ENCODE measurements at regions not wholly inside any gene's neighbourhood (a gene's known extent, or its start where the extent isn't known, plus 50 kb on each side); places are given as distances from the start of the nearest gene placed in this dataset.

DNA sequence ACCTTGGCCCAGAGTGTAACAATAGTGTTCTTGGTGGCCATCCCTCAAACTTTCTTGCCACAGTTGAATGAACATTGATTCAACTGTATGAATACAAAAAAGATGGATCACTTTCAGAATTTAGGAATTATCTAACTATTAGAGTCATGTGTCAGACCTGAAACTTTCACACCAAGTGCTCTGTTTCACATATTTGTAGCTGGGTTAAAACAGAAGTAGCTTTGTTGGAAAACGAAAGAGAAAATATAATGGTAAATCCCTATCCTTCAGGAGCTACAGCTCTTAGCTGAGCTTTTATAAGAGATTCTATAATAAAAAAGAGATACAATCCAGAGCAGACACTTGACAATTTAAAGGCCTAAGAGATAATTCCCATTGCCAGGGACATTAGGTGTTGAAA, 719.3 kb downstream of the JRKL start:
- no peak for DNase-seq (ENCODE audit: low read depth)
- no peak overlapping the region for H3K4me3 ChIP-seq (ENCODE audit: low read depth, low read length)
- TF ChIP-seq, protein P1, sequence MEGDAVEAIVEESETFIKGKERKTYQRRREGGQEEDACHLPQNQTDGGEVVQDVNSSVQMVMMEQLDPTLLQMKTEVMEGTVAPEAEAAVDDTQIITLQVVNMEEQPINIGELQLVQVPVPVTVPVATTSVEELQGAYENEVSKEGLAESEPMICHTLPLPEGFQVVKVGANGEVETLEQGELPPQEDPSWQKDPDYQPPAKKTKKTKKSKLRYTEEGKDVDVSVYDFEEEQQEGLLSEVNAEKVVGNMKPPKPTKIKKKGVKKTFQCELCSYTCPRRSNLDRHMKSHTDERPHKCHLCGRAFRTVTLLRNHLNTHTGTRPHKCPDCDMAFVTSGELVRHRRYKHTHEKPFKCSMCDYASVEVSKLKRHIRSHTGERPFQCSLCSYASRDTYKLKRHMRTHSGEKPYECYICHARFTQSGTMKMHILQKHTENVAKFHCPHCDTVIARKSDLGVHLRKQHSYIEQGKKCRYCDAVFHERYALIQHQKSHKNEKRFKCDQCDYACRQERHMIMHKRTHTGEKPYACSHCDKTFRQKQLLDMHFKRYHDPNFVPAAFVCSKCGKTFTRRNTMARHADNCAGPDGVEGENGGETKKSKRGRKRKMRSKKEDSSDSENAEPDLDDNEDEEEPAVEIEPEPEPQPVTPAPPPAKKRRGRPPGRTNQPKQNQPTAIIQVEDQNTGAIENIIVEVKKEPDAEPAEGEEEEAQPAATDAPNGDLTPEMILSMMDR (IDR thresholded peaks at IDR 0.05; ENCODE audit: control insufficient read depth, extremely low read depth, insufficient read depth) = no peak

DNA sequence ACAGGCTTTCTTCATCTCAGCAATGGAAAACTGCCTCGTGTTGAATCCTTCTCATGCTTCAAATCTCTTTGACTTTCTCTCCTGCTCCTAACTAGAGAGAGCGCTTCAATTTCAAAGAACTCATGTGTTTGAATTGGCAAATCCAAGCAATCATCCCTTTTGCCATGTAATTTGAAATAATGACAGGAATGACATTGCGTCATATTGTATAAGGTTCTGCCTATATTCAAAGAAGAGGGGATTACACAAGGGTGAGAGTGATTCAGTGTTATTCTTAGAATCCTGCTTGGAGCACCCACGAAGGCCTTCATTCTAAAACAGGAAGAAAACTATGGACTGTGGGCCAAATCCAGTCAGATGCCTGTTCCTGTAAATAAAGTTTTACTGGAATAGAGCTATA, 720.6 kb downstream of the JRKL start:
- no peak for DNase-seq (ENCODE audit: low read depth)
- TF ChIP-seq, protein P1 (IDR thresholded peaks at IDR 0.05; ENCODE audit: control insufficient read depth, extremely low read depth, insufficient read depth) = no peak
- H3K4me3 ChIP-seq (ENCODE audit: low read depth, low read length) = no peak overlapping the region

DNA sequence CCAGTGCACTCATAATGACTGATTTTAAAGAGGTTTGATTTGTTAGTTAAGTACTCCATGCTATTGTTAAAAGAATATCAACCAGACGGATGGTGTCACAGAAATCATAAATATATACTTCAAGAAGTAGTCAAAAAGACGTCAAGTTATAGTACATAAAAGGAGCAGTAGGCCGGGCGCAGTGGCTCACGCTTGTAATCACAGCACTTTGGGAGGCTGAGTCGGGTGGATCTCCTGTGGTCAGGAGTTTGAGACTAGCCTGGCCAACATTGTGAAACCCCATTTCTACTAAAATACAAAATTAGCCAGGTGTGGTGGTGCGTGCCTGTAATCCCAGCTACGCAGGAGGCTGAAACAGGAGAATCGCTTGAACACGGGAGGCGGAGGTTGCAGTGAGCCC, 721.7 kb downstream of the JRKL start:
- TF ChIP-seq, protein P1 (IDR thresholded peaks at IDR 0.05; ENCODE audit: control insufficient read depth, extremely low read depth, insufficient read depth) = no peak
- no peak for DNase-seq (ENCODE audit: low read depth)

DNA sequence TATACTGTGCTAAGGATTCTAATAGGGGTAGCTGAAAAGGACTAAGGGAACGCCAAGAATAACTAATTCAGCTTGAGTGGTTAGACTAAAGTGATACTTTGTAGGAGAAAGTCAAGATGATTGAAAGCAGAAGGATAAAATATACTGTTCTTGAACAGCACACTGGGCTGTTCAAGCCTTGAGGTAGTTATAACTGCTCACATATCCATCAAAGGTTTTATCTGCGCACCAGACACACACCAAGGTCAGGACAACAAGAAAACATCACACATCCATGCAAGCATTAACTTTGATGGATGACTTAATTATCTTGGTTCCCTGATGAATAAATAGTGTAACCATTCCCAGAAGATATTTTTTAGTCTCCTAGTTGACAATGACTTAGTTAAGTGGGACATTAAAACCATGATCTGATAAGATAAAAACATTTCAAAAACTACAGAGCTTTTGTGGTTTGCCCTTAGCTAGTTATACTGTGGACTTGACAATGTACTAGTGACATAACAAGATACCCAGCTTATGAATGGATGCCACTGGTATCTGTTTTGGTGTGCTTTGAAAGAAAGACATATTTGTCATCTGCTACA, 728.9 kb downstream of the JRKL start:
- no peak for DNase-seq (ENCODE audit: low read depth)
- TF ChIP-seq, protein P1 (IDR thresholded peaks at IDR 0.05; ENCODE audit: control insufficient read depth, extremely low read depth, insufficient read depth) = no peak
- no peak overlapping the region for H3K4me3 ChIP-seq (ENCODE audit: low read depth, low read length)

More for the DNA sequence above, 721.7 kb downstream of the JRKL start:
- H3K4me3 ChIP-seq (ENCODE audit: low read depth, low read length) = no peak overlapping the region

DNA sequence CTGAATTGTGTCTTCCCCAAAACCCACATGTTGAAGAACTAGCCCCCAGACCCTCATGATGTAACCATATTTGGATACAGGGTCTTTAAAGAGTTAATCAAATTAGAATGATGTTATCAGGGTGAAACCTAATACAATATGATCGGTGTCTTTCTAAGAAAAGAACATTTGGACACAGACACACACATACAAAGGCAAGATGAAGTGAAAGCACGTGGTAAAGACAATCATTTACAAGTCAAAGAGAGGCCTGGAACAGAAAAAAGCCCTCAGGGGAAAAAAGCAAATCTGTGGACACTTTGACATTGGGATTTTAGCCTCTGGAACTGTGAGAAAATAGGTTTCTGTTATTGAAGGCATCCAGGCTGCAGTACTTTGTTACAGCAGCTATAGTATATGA, 733.4 kb downstream of the JRKL start:
- TF ChIP-seq, protein P1 (IDR thresholded peaks at IDR 0.05; ENCODE audit: control insufficient read depth, extremely low read depth, insufficient read depth) = no peak
- no peak for DNase-seq (ENCODE audit: low read depth)
- no peak overlapping the region for H3K4me3 ChIP-seq (ENCODE audit: low read depth, low read length)

DNA sequence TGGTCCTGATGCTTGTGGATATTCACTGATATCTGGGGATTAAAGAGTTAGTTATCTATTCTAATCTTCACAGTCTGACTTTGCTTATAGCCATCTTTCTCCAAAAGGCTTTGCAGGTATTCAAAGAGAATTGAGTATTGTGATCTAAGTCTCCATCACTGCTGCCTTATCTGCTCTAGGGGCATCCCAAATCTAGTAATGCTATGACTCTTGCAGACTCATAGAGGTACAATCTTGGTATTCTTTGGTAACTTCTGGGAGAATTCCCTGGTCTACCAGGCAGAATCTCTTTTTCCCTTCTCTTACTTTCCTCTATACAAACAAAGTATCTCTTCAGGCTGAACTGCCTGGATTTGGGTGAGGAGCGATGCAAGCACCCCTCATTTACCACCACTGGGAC, 746.3 kb downstream of the JRKL start:
- no peak overlapping the region for H3K4me3 ChIP-seq (ENCODE audit: low read depth, low read length)
- no peak for DNase-seq (ENCODE audit: low read depth)
- TF ChIP-seq, protein P1 (IDR thresholded peaks at IDR 0.05; ENCODE audit: control insufficient read depth, extremely low read depth, insufficient read depth) = no peak

DNA sequence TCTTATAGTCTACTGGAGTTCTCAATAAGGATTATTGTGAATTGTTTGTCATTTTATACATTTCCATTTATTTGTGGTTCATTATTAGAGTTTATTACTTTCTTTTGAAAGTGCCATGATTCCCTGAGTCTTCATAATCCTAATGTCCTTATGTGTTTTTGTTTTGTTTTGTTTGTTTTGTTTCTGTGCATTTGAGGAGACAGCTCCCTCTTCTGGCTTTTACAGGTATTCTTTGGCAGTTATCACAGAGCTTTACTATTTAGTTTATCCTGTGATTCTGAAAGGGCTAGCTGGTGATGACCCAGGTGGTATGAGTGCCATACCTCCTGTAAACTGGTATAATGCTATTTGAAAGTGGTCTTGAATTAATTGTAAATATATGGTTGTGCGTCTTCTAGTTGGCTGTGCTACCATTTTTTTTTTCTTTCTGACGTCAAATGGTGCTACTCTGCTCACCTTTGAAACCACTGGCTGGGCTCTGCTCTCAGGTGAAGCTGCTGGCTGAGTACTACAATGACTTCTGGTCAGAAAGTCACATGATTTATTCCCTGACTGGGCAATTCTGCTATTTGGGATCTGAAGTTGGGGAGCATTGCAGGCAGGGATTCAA, 751.2 kb downstream of the JRKL start:
- DNase-seq (ENCODE audit: low read depth) = peak; percentile 54
- TF ChIP-seq, protein P1 (IDR thresholded peaks at IDR 0.05; ENCODE audit: control insufficient read depth, extremely low read depth, insufficient read depth) = peak; percentile 70
- no peak overlapping the region for H3K4me3 ChIP-seq (ENCODE audit: low read depth, low read length)
